ENCODE measurements at regions not wholly inside any gene's neighbourhood (a gene's known extent, or its start where the extent isn't known, plus 50 kb on each side); places are given as distances from the start of the nearest gene placed in this dataset.

DNA sequence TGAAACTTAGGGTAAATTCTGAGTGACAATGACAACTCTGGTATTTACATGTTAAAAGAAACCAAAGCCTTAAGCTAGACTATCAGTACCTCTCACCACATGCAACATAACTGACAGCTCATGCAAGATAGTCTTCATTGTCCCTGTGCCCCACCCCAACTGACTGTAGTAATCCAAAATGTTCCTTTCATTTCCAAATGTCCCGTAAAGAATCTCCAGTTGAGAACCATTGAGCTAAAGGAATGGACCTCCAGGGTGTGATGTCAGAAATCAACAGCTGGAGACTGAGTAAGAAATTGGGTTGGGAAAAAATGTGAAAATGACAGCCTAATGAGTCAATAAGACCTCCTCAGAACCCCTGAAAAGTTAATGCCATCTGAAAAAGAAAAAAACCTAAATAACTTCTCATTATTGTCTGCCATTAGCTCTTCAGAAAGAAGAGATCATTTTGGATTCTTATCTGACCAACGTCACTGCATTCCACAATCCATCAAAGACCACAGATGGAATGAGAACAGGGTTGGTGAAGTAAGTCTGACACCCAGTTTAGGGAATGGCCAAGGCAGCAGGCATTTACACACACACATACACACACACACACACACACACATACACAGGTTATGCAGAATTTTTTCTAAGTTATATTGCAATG lies 51.7 kb upstream of the ACVR2A start:
- TF ChIP-seq, protein P1, sequence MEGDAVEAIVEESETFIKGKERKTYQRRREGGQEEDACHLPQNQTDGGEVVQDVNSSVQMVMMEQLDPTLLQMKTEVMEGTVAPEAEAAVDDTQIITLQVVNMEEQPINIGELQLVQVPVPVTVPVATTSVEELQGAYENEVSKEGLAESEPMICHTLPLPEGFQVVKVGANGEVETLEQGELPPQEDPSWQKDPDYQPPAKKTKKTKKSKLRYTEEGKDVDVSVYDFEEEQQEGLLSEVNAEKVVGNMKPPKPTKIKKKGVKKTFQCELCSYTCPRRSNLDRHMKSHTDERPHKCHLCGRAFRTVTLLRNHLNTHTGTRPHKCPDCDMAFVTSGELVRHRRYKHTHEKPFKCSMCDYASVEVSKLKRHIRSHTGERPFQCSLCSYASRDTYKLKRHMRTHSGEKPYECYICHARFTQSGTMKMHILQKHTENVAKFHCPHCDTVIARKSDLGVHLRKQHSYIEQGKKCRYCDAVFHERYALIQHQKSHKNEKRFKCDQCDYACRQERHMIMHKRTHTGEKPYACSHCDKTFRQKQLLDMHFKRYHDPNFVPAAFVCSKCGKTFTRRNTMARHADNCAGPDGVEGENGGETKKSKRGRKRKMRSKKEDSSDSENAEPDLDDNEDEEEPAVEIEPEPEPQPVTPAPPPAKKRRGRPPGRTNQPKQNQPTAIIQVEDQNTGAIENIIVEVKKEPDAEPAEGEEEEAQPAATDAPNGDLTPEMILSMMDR (IDR thresholded peaks at IDR 0.05; ENCODE audit: unreplicated experiment in 3 of 3): no peak
- no peaks in the 10 kb centered on the region for H3K9me3 Mint-ChIP-seq

DNA sequence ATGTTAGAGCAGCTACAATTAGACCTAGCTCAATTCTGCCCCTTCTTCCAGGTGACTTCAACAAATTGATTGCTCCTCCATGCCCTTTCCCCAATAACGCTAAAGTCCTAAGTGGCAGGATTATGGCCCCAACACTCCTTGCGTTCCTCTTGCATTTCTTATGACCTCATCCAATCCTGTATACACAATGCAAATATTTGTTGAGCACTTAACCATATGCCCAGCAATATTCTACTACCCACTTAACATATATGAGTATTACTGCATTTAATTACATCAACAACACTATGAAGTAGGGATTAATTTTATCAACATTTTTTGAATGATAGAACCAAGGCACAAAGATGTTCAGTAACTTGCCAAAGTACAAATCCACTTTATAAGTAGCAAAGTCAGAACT lies 54.2 kb upstream of the ACVR2A start:
- no peak overlapping the region for H3K4me3 Mint-ChIP-seq
- no peaks in the 10 kb centered on the region for H3K27me3 Mint-ChIP-seq (ENCODE audit: low read depth)
- peaks cover 7% of the 10 kb centered on the region for H3K4me1 Mint-ChIP-seq
- no peaks in the 10 kb centered on the region for H3K9me3 Mint-ChIP-seq
- H3K36me3 Mint-ChIP-seq (ENCODE audit: low read depth): no peaks in the 10 kb centered on the region
- TF ChIP-seq, protein P1 (IDR thresholded peaks at IDR 0.05; ENCODE audit: unreplicated experiment in 3 of 3): no peak
- H3K27ac Mint-ChIP-seq: no peak overlapping the region

More for the DNA sequence above, 51.7 kb upstream of the ACVR2A start:
- peaks cover 7% of the 10 kb centered on the region for H3K4me1 Mint-ChIP-seq
- no peaks in the 10 kb centered on the region for H3K36me3 Mint-ChIP-seq (ENCODE audit: low read depth)
- H3K27ac Mint-ChIP-seq: no peak overlapping the region
- no peak overlapping the region for H3K4me3 Mint-ChIP-seq
- no peaks in the 10 kb centered on the region for H3K27me3 Mint-ChIP-seq (ENCODE audit: low read depth)

DNA sequence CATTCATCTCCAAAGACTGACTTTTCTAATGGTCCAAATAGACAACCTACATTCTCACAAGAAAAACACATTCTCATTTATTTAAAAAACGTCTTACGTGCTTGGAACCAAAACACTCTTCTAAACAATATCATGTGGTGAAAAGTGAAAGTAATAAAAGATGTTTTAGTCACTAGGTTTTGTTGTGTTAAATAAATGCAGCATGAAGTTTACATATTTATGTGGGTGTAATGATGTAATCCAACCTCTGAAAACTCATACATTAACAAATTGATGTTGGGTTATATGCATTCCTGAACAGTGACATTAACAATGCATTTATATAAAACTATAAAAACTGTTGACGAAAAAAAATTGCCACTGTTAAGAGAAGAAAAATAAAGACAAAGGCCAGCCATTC lies 55.1 kb upstream of the ACVR2A start:
- no peak overlapping the region for H3K27ac Mint-ChIP-seq
- peaks cover 7% of the 10 kb centered on the region for H3K4me1 Mint-ChIP-seq
- H3K9me3 Mint-ChIP-seq: no peaks in the 10 kb centered on the region
- H3K27me3 Mint-ChIP-seq (ENCODE audit: low read depth): no peaks in the 10 kb centered on the region
- no peaks in the 10 kb centered on the region for H3K36me3 Mint-ChIP-seq (ENCODE audit: low read depth)
- TF ChIP-seq, protein P1 (IDR thresholded peaks at IDR 0.05; ENCODE audit: unreplicated experiment in 3 of 3): no peak
- no peak overlapping the region for H3K4me3 Mint-ChIP-seq

DNA sequence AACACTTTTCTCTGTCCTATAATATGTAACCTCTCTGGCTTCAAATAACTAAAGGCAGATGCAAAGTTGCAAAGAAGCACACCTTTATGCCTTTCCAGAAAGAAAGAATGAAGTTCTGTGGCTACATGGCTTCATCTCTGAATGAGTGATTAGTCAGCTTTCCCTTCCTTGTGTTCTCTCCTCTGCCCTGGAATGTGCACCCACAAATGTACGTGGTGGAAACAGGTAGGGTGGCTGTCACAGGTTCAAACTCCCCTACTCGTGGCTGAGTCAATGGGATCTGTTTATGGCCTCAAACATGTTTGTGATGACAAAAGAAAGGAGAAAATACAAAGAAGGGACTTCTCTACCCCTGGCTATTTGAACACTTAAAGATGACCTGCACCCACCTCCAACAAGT lies 55.5 kb upstream of the ACVR2A start:
- no peaks in the 10 kb centered on the region for H3K36me3 Mint-ChIP-seq (ENCODE audit: low read depth)
- H3K27ac Mint-ChIP-seq: no peak overlapping the region
- no peak overlapping the region for H3K4me3 Mint-ChIP-seq
- H3K9me3 Mint-ChIP-seq: no peaks in the 10 kb centered on the region
- TF ChIP-seq, protein P1 (IDR thresholded peaks at IDR 0.05; ENCODE audit: unreplicated experiment in 3 of 3): no peak
- H3K27me3 Mint-ChIP-seq (ENCODE audit: low read depth): no peaks in the 10 kb centered on the region
- H3K4me1 Mint-ChIP-seq: peaks cover 7% of the 10 kb centered on the region

DNA sequence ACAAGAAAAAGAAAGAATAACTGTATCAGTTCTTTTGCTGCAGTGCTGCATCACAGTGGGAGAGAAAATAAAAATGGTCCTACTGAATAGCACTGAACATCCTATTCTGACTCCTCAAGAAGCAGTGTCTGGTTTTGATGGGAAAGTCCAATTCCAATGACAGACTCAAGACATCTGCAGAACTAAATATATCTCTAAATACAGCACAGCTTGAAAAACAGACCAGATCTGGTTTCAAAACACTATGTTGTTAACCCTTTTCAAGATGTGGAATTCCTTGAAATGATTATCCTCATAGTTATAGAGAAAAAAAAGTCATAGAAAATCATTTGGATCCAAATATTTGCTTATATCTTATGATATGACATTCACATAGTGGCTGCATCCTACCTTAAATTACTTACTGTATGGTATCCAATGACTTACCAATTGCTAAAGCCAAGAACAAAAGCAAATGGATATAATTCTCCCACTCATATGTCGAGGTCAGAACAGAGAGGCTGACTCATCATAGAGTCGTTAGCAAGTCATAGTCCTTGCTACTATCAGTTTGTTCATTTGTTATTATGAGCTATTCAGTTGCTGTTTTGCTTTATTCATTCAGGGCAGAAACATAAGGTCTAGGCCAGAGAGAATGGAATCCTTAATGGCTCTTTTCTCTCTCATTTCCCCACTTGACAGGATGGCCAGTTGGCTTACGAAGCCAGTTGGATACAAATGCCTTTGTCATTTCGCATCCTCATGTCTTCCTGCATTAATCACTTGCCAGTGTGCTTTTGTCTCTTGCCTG lies 62.5 kb upstream of the ACVR2A start:
- Mint-ChIP-seq H3K27me3 (ENCODE audit: low read depth) (no peaks in the 10 kb centered on the region), H3K36me3 (ENCODE audit: low read depth) (no peaks in the 10 kb centered on the region), H3K27ac (no peak overlapping the region), H3K4me3 (no peak overlapping the region), H3K9me3 (no peaks in the 10 kb centered on the region), H3K4me1 (peaks cover 12% of the 10 kb centered on the region)
- TF ChIP-seq, protein P1 (IDR thresholded peaks at IDR 0.05; ENCODE audit: unreplicated experiment in 3 of 3): no peak
